HEK293 (cell line): ENCODE measurements at regions not wholly inside any gene's neighbourhood (a gene's known extent, or its start where the extent isn't known, plus 50 kb on each side); places are given as distances from the start of the nearest gene placed in this dataset.

Experiments
- CTCF ChIA-PET: fragments of 350-600 bp; formaldehyde crosslinking; extraction: SDS; loops from one replicate; lab custom pipeline; 2021; ENCODE audit warnings: antibody characterized with exemption; lab: Yijun Ruan, JAX
- POLR2A ChIA-PET: fragments of 300-600 bp; formaldehyde crosslinking; extraction: SDS; loops from one replicate; lab custom pipeline; 2020; ENCODE audit warnings: antibody characterized with exemption, inconsistent platforms; lab: Yijun Ruan, JAX
- H3K27ac ChIP-seq: fragments of 200-500 bp; sonication (Bioruptor generic); 2 replicates; pipeline ENCODE4 v1.5.1; 2014; ENCODE audit warnings: low read depth, low read length, control low read depth, inconsistent platforms; ENCODE audit errors: extremely low read depth
- H3K36me3 ChIP-seq, 2 experiments: fragments of 200-500 bp in 1 of 2; sonication (Bioruptor generic) in 1 of 2; 1 replicate in 1 of 2; 2 replicates in 1 of 2; pipeline ENCODE4 v1.5.1; 2014 to 2017; ENCODE audit warnings: inconsistent platforms in 2 of 2, low read length in 2 of 2; ENCODE audit not compliant: control insufficient read depth in 2 of 2, insufficient read depth in 1 of 2
- H3K4me1 ChIP-seq: fragments of 200-500 bp; sonication (Bioruptor generic); 2 replicates; pipeline ENCODE4 v1.5.1; 2014; ENCODE audit warnings: mild to moderate bottlenecking, low read length, inconsistent platforms; ENCODE audit not compliant: control insufficient read depth, insufficient read depth
- H3K4me3 ChIP-seq: 2 replicates; pipeline ENCODE4 v1.5.1; 2011; ENCODE audit warnings: low read depth, mild to moderate bottlenecking, control low read depth, low read length, moderate library complexity
- H3K9me3 ChIP-seq: fragments of 200-500 bp; sonication (Bioruptor generic); 2 replicates; pipeline ENCODE4 v1.5.1; 2014; ENCODE audit warnings: low read depth, low read length, inconsistent platforms; ENCODE audit not compliant: control insufficient read depth, insufficient read depth
- BCL11A ChIP-seq: fragments of 450-650 bp; formaldehyde crosslinking; IDR thresholded peaks from 2 replicates; pipeline ENCODE4 v1.5.1; 2016; ENCODE audit warnings: low read depth, missing biosample characterization, missing genetic modification characterization
- KLF16 ChIP-seq: fragments of 450-650 bp; formaldehyde crosslinking; IDR thresholded peaks from 2 replicates; pipeline ENCODE4 v1.5.1; 2017; ENCODE audit warnings: missing biosample characterization, missing genetic modification characterization
- KLF8 ChIP-seq: fragments of 450-650 bp; formaldehyde crosslinking; IDR thresholded peaks from 2 replicates; pipeline ENCODE4 v1.5.1; 2016; ENCODE audit warnings: missing biosample characterization, missing genetic modification characterization
- OVOL3 ChIP-seq: fragments of 450-650 bp; formaldehyde crosslinking; IDR thresholded peaks from 2 replicates; pipeline ENCODE4 v1.5.1; 2016; ENCODE audit warnings: missing biosample characterization, missing genetic modification characterization
- SCRT2 ChIP-seq: fragments of 450-650 bp; formaldehyde crosslinking; IDR thresholded peaks from 2 replicates; pipeline ENCODE4 v1.5.1; 2016; ENCODE audit warnings: missing biosample characterization, missing genetic modification characterization
- TCF7L2 ChIP-seq: IDR thresholded peaks from 2 replicates; pipeline ENCODE4 v1.6.1; 2011; ENCODE audit warnings: low read depth, mild to moderate bottlenecking, inconsistent platforms, low read length, moderate library complexity, borderline replicate concordance
- ZBTB10 ChIP-seq: fragments of 450-650 bp; formaldehyde crosslinking; IDR thresholded peaks from 2 replicates; pipeline ENCODE4 v1.5.1; 2016; ENCODE audit warnings: missing biosample characterization, missing genetic modification characterization
- ZBTB26 ChIP-seq: fragments of 450-650 bp; formaldehyde crosslinking; optimal IDR thresholded peaks from 2 replicates; pipeline ENCODE3; 2016; ENCODE audit warnings: missing biosample characterization, mild to moderate bottlenecking, missing genetic modification characterization
- ZEB2 ChIP-seq: fragments of 450-650 bp; formaldehyde crosslinking; IDR thresholded peaks from 2 replicates; pipeline ENCODE4 v1.5.1; 2016; ENCODE audit warnings: missing biosample characterization, missing genetic modification characterization
- ZNF157 ChIP-seq: fragments of 450-650 bp; formaldehyde crosslinking; IDR thresholded peaks from 2 replicates; pipeline ENCODE4 v1.5.1; 2016; ENCODE audit warnings: missing biosample characterization, missing genetic modification characterization
- ZNF211 ChIP-seq: fragments of 450-650 bp; formaldehyde crosslinking; IDR thresholded peaks from 2 replicates; pipeline ENCODE4 v1.5.1; 2016; ENCODE audit warnings: low read depth, missing biosample characterization, missing genetic modification characterization
- ZNF214 ChIP-seq: fragments of 450-650 bp; formaldehyde crosslinking; IDR thresholded peaks from 2 replicates; pipeline ENCODE4 v1.5.1; 2017; ENCODE audit warnings: missing biosample characterization, mild to moderate bottlenecking, missing genetic modification characterization, borderline replicate concordance
- ZNF280D ChIP-seq: fragments of 450-650 bp; formaldehyde crosslinking; IDR thresholded peaks from 2 replicates; pipeline ENCODE4 v1.5.1; 2016; ENCODE audit warnings: missing biosample characterization, missing genetic modification characterization
- ZNF292 ChIP-seq: fragments of 450-650 bp; formaldehyde crosslinking; IDR thresholded peaks from 2 replicates; pipeline ENCODE4 v1.5.1; 2016; ENCODE audit warnings: low read depth, missing biosample characterization, missing genetic modification characterization, borderline replicate concordance
- ZNF341 ChIP-seq: fragments of 450-650 bp; formaldehyde crosslinking; IDR thresholded peaks from 2 replicates; pipeline ENCODE4; 2016; ENCODE audit warnings: low read depth, missing biosample characterization, missing genetic modification characterization
- ZNF501 ChIP-seq: fragments of 450-650 bp; formaldehyde crosslinking; IDR thresholded peaks from 2 replicates; pipeline ENCODE4 v1.5.1; 2016; ENCODE audit warnings: missing biosample characterization, missing genetic modification characterization
- ZNF518A ChIP-seq: fragments of 450-650 bp; formaldehyde crosslinking; conservative IDR thresholded peaks from 2 replicates; pipeline ENCODE4 v1.5.1; 2016; ENCODE audit warnings: low read depth, missing biosample characterization, missing genetic modification characterization
- ZNF585B ChIP-seq: fragments of 450-650 bp; formaldehyde crosslinking; IDR thresholded peaks from 2 replicates; pipeline ENCODE4 v1.5.1; 2016; ENCODE audit warnings: missing biosample characterization, missing genetic modification characterization
- ZNF670 ChIP-seq: fragments of 450-650 bp; formaldehyde crosslinking; IDR thresholded peaks from 2 replicates; pipeline ENCODE4 v1.5.1; 2016; ENCODE audit warnings: missing biosample characterization, missing genetic modification characterization, low read depth
- ZNF747 ChIP-seq: fragments of 450-650 bp; formaldehyde crosslinking; IDR thresholded peaks from 2 replicates; pipeline ENCODE4 v1.5.1; 2016; ENCODE audit warnings: missing biosample characterization, missing genetic modification characterization

GRCh38 chr13:85501616-85502015, 297.6 kb downstream of the SLITRK6 start:
- TF ChIP-seq ZNF518A (tag by site-specific recombination) (no peak), ZNF341 (tag by site-specific recombination) (no peak), ZNF292 (tag by site-specific recombination) (no peak), ZNF214 (tag by site-specific recombination) (no peak), KLF16 (tag by site-specific recombination) (no peak), ZNF747 (tag by site-specific recombination) (no peak), ZBTB26 (tag by site-specific recombination) (no peak), ZNF157 (tag by site-specific recombination) (no peak), OVOL3 (tag by site-specific recombination) (no peak), BCL11A (tag by site-specific recombination) (no peak), ZNF501 (tag by site-specific recombination) (no peak), KLF8 (tag by site-specific recombination) (no peak)
- CTCF ChIA-PET, result no interaction called here
- no peak overlapping the region for H3K4me3 ChIP-seq

GRCh38 chr13:85500696-85501256, 298.4 kb downstream of the SLITRK6 start:
- no peaks in the 10 kb centered on the region for H3K4me1 ChIP-seq
- ChIA-PET CTCF (no interaction called here), POLR2A (no interaction called here)
- no peak overlapping the region for H3K27ac ChIP-seq
- no peak overlapping the region for H3K4me3 ChIP-seq
- H3K9me3 ChIP-seq, result no peaks in the 10 kb centered on the region
- H3K36me3 ChIP-seq, result no peaks in the 10 kb centered on the region
- TF ChIP-seq ZBTB10 (tag by site-specific recombination) (no peak), ZNF211 (tag by site-specific recombination) (no peak), ZEB2 (tag by site-specific recombination) (no peak), ZNF280D (tag by site-specific recombination) (no peak), ZNF670 (tag by site-specific recombination) (no peak), SCRT2 (tag by site-specific recombination) (no peak), ZNF585B (tag by site-specific recombination) (no peak), TCF7L2 (no peak)

More at GRCh38 chr13:85501616-85502015, 297.6 kb downstream of the SLITRK6 start:
- H3K27ac ChIP-seq, result no peak overlapping the region
- no peaks in the 10 kb centered on the region for H3K4me1 ChIP-seq
- POLR2A ChIA-PET, result no interaction called here
- no peaks in the 10 kb centered on the region for H3K9me3 ChIP-seq
- no peaks in the 10 kb centered on the region for H3K36me3 ChIP-seq
